ENCODE measurements at regions not wholly inside any gene's neighbourhood (a gene's known extent, or its start where the extent isn't known, plus 50 kb on each side); places are given as distances from the start of the nearest gene placed in this dataset.

GRCh38 chr4:26061248-26061986 is 147.4 kb downstream of the SMIM20 start:
- TF ChIP-seq, protein P1, sequence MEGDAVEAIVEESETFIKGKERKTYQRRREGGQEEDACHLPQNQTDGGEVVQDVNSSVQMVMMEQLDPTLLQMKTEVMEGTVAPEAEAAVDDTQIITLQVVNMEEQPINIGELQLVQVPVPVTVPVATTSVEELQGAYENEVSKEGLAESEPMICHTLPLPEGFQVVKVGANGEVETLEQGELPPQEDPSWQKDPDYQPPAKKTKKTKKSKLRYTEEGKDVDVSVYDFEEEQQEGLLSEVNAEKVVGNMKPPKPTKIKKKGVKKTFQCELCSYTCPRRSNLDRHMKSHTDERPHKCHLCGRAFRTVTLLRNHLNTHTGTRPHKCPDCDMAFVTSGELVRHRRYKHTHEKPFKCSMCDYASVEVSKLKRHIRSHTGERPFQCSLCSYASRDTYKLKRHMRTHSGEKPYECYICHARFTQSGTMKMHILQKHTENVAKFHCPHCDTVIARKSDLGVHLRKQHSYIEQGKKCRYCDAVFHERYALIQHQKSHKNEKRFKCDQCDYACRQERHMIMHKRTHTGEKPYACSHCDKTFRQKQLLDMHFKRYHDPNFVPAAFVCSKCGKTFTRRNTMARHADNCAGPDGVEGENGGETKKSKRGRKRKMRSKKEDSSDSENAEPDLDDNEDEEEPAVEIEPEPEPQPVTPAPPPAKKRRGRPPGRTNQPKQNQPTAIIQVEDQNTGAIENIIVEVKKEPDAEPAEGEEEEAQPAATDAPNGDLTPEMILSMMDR (IDR thresholded peaks at IDR 0.05; ENCODE audit: insufficient read depth, low read length): peak; percentile 84
- TF ChIP-seq, protein P2, sequence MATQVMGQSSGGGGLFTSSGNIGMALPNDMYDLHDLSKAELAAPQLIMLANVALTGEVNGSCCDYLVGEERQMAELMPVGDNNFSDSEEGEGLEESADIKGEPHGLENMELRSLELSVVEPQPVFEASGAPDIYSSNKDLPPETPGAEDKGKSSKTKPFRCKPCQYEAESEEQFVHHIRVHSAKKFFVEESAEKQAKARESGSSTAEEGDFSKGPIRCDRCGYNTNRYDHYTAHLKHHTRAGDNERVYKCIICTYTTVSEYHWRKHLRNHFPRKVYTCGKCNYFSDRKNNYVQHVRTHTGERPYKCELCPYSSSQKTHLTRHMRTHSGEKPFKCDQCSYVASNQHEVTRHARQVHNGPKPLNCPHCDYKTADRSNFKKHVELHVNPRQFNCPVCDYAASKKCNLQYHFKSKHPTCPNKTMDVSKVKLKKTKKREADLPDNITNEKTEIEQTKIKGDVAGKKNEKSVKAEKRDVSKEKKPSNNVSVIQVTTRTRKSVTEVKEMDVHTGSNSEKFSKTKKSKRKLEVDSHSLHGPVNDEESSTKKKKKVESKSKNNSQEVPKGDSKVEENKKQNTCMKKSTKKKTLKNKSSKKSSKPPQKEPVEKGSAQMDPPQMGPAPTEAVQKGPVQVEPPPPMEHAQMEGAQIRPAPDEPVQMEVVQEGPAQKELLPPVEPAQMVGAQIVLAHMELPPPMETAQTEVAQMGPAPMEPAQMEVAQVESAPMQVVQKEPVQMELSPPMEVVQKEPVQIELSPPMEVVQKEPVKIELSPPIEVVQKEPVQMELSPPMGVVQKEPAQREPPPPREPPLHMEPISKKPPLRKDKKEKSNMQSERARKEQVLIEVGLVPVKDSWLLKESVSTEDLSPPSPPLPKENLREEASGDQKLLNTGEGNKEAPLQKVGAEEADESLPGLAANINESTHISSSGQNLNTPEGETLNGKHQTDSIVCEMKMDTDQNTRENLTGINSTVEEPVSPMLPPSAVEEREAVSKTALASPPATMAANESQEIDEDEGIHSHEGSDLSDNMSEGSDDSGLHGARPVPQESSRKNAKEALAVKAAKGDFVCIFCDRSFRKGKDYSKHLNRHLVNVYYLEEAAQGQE (IDR thresholded peaks at IDR 0.05; ENCODE audit: insufficient replicate concordance, low read depth): no peak
- no peak for TF ChIP-seq POLR2AphosphoS5 (IDR thresholded peaks at IDR 0.05; ENCODE audit: low read depth)
- TF ChIP-seq SPI1 (IDR thresholded peaks at IDR 0.05; ENCODE audit: borderline replicate concordance, low read depth): no peak

Measured in HL-60 (cell line).